HG03159 (cell line): ENCODE measurements at regions not wholly inside any gene's neighbourhood (a gene's known extent, or its start where the extent isn't known, plus 50 kb on each side); places are given as distances from the start of the nearest gene placed in this dataset.

Experiments used
- ATAC-seq: cut with Tn5 transposase; IDR thresholded peaks from one replicate; pipeline ENCODE4 v1.9.1; 2021; ENCODE audit warnings: mild to moderate bottlenecking, moderate library complexity; ENCODE audit not compliant: unreplicated experiment

DNA sequence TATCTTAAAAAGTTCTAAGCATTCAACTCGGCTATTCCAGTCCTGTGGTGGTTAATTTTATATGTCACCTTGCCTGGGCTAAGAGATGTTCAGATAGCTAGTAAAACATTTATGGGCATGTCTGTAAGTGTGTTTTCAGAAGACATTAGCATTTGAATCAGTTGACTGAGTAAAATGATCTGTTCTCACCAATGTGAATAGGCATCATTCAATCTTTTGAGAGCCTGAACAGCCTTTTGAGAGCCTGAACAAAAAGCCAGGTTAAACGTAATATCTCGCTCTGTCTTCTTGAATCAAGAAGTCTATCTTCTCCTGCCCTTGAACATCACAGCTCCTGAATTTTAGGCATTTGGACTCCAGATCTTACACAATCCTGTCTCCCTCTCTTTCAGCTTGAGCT, 1266.1 kb downstream of the LRFN5 start:
- ATAC-seq: no peak

DNA sequence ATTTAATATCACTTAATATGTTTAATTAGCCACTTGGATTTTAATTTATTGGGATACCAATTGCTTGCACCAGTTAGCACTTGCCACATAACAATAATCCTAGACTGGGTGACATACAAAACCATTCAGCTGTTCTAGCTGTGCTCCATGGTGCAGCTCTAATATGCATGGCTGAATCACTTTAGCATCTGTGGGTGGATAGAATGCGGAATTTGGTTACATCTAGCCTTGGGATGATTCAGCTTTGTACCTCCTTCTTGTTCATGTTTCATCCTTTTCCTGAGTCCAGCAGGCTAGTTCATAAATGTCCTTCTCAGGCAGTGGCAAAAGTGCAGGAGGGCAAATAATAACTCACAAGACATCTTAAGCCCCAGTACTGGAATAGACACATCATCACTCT, 1263.0 kb downstream of the LRFN5 start:
- ATAC-seq: no peak

- no peak for ATAC-seq
Measured at GRCh38 chr14:42862114-42862513, 1255.4 kb downstream of the LRFN5 start.

GRCh38 chr14:42860371-42860770, 1253.7 kb downstream of the LRFN5 start:
- ATAC-seq: no peak

- no peak for ATAC-seq
Measured at GRCh38 chr14:42856106-42856505, 1249.4 kb downstream of the LRFN5 start.

DNA sequence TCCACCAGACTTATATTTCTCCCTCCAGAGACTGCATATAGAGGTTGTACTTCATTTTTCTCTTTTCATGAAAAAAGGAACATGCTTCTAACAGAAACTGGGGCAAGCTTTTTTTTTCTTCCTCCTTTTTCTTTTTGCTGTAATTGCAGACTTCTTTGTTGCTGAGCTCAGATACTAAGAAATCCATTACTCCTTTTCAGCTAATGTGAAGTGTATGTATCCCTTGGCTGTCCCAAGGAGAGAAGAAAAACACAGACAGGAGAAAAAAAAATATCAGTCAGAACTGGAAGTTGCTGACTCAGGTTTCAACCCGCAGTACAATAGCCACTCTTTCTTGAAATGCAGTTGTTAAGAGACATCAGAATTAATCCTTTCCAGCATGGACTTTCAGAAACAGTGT, 1248.4 kb downstream of the LRFN5 start:
- no peak for ATAC-seq

DNA sequence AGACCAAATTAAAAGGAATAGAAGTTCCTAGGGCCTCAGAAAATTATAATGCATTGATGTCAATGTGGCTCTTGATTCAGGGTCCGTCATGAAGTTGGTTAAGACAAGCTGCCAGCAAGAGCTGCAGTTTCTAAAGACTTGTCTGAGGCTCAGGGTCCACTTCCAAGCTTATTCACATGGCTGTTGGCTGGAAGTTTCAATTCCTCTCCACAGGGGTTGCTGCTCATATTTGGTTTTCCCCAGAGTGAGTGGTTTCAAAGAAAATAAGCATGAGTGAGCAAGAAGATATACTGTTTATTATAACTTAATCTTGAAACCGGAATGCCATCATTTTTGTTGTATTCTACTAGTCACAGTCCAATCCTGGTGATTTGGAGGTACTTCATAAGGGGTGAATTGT, 1247.4 kb downstream of the LRFN5 start:
- no peak for ATAC-seq

DNA sequence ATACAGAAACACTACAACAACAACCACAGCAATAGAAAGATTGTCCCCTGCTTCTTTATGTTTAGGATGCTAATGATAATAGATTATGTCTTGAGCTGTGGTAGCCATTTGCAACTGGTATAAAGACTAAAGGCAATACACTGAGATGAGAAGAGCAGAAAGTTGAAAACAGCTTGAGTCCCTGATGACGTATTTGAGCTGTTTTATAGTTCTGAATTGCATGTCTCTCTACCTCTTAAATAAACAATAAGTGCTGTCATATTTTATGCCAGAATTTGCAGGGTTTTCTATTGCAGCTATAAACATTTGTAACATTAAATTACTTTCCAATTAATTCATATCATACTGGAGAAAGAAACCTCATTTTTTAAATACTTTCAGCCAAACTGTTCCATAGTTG, 1242.0 kb downstream of the LRFN5 start:
- no peak for ATAC-seq

- no peak for ATAC-seq
Measured at GRCh38 chr14:42814817-42815216, 1208.1 kb downstream of the LRFN5 start.

- ATAC-seq: no peak
Measured at GRCh38 chr14:42806909-42807315, 1200.2 kb downstream of the LRFN5 start.

- ATAC-seq: no peak
Measured at GRCh38 chr14:42804141-42804540, 1197.5 kb downstream of the LRFN5 start.

DNA sequence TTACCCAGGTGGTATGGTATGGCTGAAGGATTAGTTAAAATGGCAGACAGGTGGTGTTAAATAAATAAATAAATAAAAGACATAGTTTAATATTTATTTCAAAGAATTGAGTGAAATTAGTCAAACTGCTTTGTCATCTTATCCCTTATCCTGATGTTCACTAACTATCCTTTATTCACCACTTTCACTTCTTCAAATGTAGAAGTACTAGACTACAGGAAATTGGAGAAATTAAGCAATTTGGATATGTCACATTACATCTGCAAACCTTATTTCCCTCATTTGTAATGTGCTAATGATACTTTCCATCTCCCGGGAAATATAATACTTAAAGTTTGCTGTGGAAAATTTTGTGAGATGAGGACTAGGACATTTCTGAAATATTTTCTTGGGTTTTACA, 1195.7 kb downstream of the LRFN5 start:
- ATAC-seq: no peak

- ATAC-seq: no peak
Measured at GRCh38 chr14:42792166-42792565, 1185.5 kb downstream of the LRFN5 start.

GRCh38 chr14:42782754-42783153, 1176.1 kb downstream of the LRFN5 start:
- no peak for ATAC-seq

GRCh38 chr14:42778984-42779383, 1172.3 kb downstream of the LRFN5 start:
- ATAC-seq: no peak

- no peak for ATAC-seq
Measured at GRCh38 chr14:42750771-42751170, 1144.1 kb downstream of the LRFN5 start.

- ATAC-seq: no peak
Measured at GRCh38 chr14:42742084-42742483, 1135.4 kb downstream of the LRFN5 start.

GRCh38 chr14:42736408-42736807, 1129.7 kb downstream of the LRFN5 start:
- no peak for ATAC-seq

GRCh38 chr14:42734041-42734440, 1127.4 kb downstream of the LRFN5 start:
- no peak for ATAC-seq

DNA sequence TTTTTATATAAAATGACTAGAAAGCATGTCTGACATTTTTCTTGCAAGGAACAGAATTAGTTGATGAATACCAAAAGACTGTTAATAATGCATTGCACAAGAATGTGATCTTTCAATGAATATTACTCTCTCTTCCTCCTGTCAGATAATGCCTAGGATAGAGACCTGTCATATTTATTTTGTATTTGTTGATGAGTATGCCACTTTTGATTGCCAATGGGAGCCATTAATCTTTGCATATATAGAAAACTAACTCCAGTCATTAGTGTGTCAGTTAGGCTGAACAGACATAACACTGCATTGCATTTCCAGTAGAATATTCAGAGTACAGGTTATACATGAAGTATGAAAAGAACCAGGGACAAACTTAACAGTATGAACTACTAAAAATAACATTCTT, 1125.3 kb downstream of the LRFN5 start:
- ATAC-seq: no peak

DNA sequence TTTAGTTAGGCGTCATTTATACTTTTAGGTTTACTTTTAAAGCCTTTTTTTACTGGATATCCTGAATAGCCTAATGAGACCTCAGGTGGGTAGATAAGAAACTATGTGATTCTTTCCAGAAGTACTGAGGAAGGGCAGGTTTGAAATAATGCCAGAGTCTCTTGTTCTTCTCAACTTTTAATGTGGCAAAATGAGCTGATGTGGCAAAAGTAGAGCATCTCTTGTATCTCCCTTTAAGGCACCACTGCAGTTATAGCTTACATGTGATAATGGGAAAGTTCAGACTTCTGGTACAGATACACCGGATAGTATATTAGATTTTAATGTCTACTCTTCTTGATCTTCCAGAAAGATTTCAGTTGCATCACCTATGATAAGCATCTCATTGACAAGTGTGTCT, 1124.8 kb downstream of the LRFN5 start:
- ATAC-seq: no peak

- ATAC-seq: no peak
Measured at GRCh38 chr14:42729681-42730080, 1123.0 kb downstream of the LRFN5 start.

GRCh38 chr14:42719391-42719790, 1112.7 kb downstream of the LRFN5 start:
- ATAC-seq: no peak

DNA sequence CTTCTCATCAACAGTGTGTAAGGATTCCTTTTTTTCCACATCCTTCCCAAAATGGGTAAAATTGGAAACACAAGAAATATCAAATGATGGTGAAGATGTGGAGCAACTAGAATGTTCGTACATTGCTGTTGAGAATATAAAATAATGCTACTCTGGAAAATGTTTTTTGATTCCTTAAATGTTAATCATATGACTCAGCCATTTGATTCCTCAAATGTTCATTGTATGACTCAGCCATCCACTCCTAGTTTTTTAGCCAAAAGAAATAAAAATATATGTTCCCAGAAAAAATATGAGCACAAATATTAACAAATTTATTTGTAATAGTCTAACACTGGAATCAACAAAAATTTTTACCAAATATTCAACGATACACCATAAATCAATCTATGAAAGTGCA, 1108.6 kb downstream of the LRFN5 start:
- ATAC-seq: no peak
